Skeletal muscle satellite cell (primary cell): ENCODE measurements at regions not wholly inside any gene's neighbourhood (a gene's known extent, or its start where the extent isn't known, plus 50 kb on each side); places are given as distances from the start of the nearest gene placed in this dataset.

Source experiments
- H3K27me3 ChIP-seq: 2 replicates; pipeline ENCODE4 v1.7.0; 2013; ENCODE audit warnings: low read length; ENCODE audit not compliant: control insufficient read depth, insufficient read depth
- H3K36me3 ChIP-seq: 2 replicates; pipeline ENCODE4 v1.7.0; 2013; ENCODE audit warnings: mild to moderate bottlenecking, control low read depth, low read length; ENCODE audit not compliant: insufficient read depth
- H3K4me1 ChIP-seq: 2 replicates; pipeline ENCODE4 v1.7.0; 2013; ENCODE audit warnings: low read length; ENCODE audit not compliant: control insufficient read depth, insufficient read depth
- H3K4me2 ChIP-seq: 2 replicates; pipeline ENCODE4 v1.7.0; 2013; ENCODE audit warnings: mild to moderate bottlenecking, low read length
- H3K4me3 ChIP-seq: 2 replicates; pipeline ENCODE4 v1.7.0; 2013; ENCODE audit warnings: low read length
- H3K9ac ChIP-seq: 2 replicates; pipeline ENCODE4 v1.7.0; 2013; ENCODE audit warnings: mild to moderate bottlenecking, low read depth, low read length, moderate library complexity
- H3K9me3 ChIP-seq: replicated peaks from 2 replicates; pipeline ENCODE4 v1.7.0; 2013; ENCODE audit warnings: mild to moderate bottlenecking, control low read depth, low read length

DNA sequence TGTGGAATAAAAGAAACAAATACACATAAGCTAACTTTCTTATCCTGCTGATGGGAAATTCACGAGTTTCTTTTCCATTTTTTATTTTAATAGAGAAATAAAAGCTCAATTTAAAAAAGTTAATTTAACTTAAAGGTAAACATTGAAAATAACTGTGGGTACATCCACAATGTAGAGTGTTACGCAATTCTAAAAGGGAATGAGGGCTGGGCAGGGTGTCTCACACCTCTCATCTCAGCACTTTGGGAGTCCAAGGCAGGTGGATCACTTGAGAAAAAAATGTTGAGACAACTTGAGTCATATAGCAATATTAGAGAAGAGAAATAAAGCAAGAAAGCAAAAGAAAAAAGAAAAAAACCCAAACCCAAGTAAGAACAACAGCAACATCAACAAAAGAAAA lies 207.0 kb downstream of the DIPK2A start:
- Histone ChIP-seq H3K9ac (no peak overlapping the region), H3K9me3 (no peaks in the 10 kb centered on the region), H3K36me3 (no peaks in the 10 kb centered on the region), H3K4me1 (no peaks in the 10 kb centered on the region), H3K4me3 (no peak overlapping the region), H3K27me3 (no peaks in the 10 kb centered on the region), H3K4me2 (no peak overlapping the region)

- Histone ChIP-seq H3K9me3 (no peaks in the 10 kb centered on the region), H3K4me1 (peaks cover 3% of the 10 kb centered on the region)
These were observed 209.4 kb downstream of the DIPK2A start for GRCh38 chr3:144181062-144181461.

GRCh38 chr3:144182501-144182900 lies 210.9 kb downstream of the DIPK2A start:
- Histone ChIP-seq H3K9me3 (no peaks in the 10 kb centered on the region), H3K36me3 (no peaks in the 10 kb centered on the region), H3K4me2 (no peak overlapping the region), H3K4me1 (peaks cover 3% of the 10 kb centered on the region), H3K9ac (no peak overlapping the region), H3K27me3 (no peaks in the 10 kb centered on the region), H3K4me3 (no peak overlapping the region)

More at GRCh38 chr3:144181062-144181461, 209.4 kb downstream of the DIPK2A start:
- no peak overlapping the region for H3K9ac ChIP-seq
- no peaks in the 10 kb centered on the region for H3K27me3 ChIP-seq
- H3K4me3 ChIP-seq = no peak overlapping the region
- no peaks in the 10 kb centered on the region for H3K36me3 ChIP-seq
- no peak overlapping the region for H3K4me2 ChIP-seq

DNA sequence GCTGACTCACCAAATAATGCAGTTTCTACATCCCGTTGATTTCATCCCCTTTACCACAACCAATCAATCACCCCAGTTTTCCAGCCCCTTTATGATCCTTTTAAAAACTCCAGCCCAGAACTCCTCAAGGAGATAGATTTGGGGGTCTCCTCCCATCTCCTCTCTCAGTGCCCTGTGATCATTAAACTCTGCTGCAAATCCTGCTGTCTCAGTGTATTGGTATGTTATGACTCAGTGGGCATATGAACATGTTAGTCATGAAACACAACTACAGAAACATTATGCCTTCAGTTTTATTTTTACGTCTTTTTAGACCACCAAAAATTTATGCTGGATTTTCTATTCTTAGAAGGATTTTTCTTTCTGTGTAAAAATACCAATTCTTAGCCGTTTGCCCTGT lies 213.7 kb downstream of the DIPK2A start:
- Histone ChIP-seq H3K4me2 (no peak overlapping the region), H3K27me3 (no peaks in the 10 kb centered on the region), H3K4me1 (peaks cover 20% of the 10 kb centered on the region), H3K9me3 (no peaks in the 10 kb centered on the region), H3K9ac (no peak overlapping the region), H3K4me3 (no peak overlapping the region), H3K36me3 (no peaks in the 10 kb centered on the region)

DNA sequence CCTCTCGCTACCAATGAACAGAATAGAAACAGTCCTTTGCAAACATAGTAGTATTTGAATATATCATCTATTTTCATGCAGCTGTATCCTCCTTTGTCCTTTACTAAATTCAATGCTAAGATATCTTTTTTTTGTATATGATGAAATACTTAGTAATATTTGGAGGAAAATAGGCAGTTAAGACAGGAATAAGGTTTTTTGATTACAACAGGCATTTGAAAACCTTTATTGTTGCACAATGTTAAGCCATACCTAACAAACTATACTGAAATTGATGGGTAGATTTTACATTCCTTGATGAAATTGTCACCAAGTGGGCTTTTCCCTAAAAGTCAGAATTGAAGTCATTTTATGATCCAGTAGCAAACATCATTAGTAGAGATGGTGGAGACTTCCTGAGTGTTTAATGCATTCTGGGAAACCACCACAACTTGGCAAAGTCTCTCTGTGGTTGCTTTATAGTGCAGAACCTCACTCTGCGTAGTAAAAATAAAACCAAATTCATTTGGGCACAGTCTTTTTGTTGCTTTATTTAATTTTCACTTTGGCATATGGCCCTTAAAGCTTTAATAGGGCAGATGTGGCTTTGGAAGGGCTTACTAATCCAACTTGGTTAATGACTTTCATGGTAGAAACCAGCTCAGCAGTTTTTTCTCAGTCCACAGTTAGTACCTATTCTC lies 216.0 kb downstream of the DIPK2A start:
- Histone ChIP-seq H3K4me2 (no peak overlapping the region), H3K4me3 (no peak overlapping the region), H3K9ac (no peak overlapping the region), H3K36me3 (no peaks in the 10 kb centered on the region), H3K9me3 (no peaks in the 10 kb centered on the region), H3K4me1 (peaks cover 20% of the 10 kb centered on the region), H3K27me3 (no peaks in the 10 kb centered on the region)

DNA sequence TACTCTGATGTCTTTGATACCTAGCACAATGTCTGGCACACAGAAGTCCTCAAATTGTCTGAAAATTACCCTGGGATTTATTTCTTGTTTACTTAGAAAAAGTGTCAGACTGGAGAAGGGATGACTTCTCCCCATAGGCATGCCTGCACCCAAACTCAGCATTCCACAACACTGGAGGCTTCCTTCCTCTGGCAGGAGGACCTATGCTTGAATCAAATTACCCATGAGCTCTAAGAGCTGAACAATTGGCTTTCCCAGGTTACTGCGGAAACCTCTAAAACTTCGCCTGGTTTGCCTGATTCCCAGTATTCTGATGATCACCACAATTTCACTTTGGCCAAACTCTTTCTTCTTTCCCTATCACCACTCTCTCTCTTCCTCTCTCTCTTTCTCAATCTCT lies 217.4 kb downstream of the DIPK2A start:
- Histone ChIP-seq H3K4me3 (no peak overlapping the region), H3K9me3 (no peaks in the 10 kb centered on the region), H3K4me2 (no peak overlapping the region), H3K4me1 (peaks cover 20% of the 10 kb centered on the region), H3K36me3 (no peaks in the 10 kb centered on the region), H3K9ac (no peak overlapping the region), H3K27me3 (no peaks in the 10 kb centered on the region)

GRCh38 chr3:144197116-144197515 lies 225.5 kb downstream of the DIPK2A start:
- Histone ChIP-seq H3K4me3 (no peak overlapping the region), H3K9ac (no peak overlapping the region), H3K9me3 (peaks cover 4% of the 10 kb centered on the region), H3K36me3 (no peaks in the 10 kb centered on the region), H3K27me3 (no peaks in the 10 kb centered on the region), H3K4me2 (no peak overlapping the region), H3K4me1 (no peaks in the 10 kb centered on the region)

DNA sequence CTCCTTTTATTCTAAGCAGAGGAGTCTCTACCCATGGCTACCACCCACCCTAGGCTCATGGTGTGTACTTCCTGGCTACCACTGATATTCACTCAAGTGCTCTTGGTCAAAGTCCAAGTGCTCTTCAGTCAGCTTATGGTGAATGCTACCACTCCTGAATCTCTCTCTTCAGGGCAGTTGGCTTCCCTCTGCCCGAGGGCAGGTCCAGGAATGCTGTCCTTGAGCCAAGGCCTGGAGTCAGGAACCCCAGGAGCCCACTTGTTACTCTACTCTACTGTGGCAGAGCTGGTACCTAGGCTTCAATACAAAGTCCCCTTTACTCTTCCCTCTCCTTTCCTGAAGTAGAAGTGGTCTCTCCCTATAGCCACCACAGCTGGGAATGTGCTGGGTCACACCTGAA lies 226.0 kb downstream of the DIPK2A start:
- H3K4me3 ChIP-seq = no peak overlapping the region
- no peaks in the 10 kb centered on the region for H3K36me3 ChIP-seq
- no peak overlapping the region for H3K9ac ChIP-seq
- no peak overlapping the region for H3K4me2 ChIP-seq
- H3K4me1 ChIP-seq = no peaks in the 10 kb centered on the region
- H3K9me3 ChIP-seq = peaks cover 4% of the 10 kb centered on the region
- H3K27me3 ChIP-seq = no peaks in the 10 kb centered on the region

GRCh38 chr3:144200004-144200403 lies 228.4 kb downstream of the DIPK2A start:
- H3K27me3 ChIP-seq = no peaks in the 10 kb centered on the region
- no peaks in the 10 kb centered on the region for H3K4me1 ChIP-seq
- no peaks in the 10 kb centered on the region for H3K9me3 ChIP-seq
- H3K4me2 ChIP-seq = no peak overlapping the region
- H3K4me3 ChIP-seq = no peak overlapping the region
- no peaks in the 10 kb centered on the region for H3K36me3 ChIP-seq
- H3K9ac ChIP-seq = no peak overlapping the region

- H3K36me3 ChIP-seq = no peaks in the 10 kb centered on the region
- no peak overlapping the region for H3K9ac ChIP-seq
- no peaks in the 10 kb centered on the region for H3K27me3 ChIP-seq
- H3K9me3 ChIP-seq = no peaks in the 10 kb centered on the region
- no peak overlapping the region for H3K4me2 ChIP-seq
- no peak overlapping the region for H3K4me3 ChIP-seq
- H3K4me1 ChIP-seq = no peaks in the 10 kb centered on the region
These were observed 228.8 kb downstream of the DIPK2A start for GRCh38 chr3:144200466-144200865.

DNA sequence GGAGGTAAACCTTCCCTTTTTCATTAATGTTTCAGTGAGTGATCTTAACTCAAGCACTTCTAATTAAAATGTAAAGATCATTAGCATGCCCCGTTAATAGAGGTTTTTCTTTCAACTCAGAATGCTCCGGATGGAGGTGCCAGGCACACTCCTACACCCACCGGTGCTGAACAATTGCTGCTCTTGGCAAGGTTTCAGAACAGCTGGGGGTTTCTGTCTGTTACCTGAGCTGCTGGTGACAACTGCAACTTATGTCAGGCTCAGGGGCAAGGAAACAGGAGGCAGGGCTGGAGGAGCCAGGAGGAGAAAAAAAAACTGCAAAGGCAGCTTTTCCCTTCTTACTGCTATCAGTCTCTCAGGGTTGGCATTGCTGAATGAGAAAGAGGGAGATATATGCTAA lies 250.1 kb downstream of the DIPK2A start:
- Histone ChIP-seq H3K9me3 (no peaks in the 10 kb centered on the region), H3K4me2 (no peak overlapping the region), H3K9ac (no peak overlapping the region), H3K27me3 (no peaks in the 10 kb centered on the region), H3K4me3 (no peak overlapping the region), H3K4me1 (no peaks in the 10 kb centered on the region), H3K36me3 (no peaks in the 10 kb centered on the region)

DNA sequence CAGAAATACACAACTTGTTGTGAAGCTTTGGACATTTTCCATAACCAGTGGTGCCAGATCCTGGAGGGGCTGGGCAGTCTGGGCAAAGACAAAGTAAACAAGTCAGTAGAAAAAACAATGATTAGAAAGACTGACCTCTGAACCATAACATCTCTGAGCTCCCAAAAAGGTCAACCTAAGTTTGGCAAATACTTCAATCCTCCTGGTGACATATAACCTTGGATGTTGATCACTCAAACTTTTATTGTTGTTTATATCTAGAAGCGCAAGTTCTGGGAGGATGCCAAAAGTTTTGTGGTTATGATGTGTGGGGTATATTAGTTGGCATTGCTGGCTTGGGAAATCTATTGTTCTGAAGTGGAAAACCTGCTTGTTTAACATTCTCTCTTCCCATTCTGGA lies 257.7 kb downstream of the DIPK2A start:
- Histone ChIP-seq H3K4me1 (no peaks in the 10 kb centered on the region), H3K36me3 (no peaks in the 10 kb centered on the region), H3K4me2 (no peak overlapping the region), H3K9ac (no peak overlapping the region), H3K4me3 (no peak overlapping the region), H3K9me3 (no peaks in the 10 kb centered on the region), H3K27me3 (no peaks in the 10 kb centered on the region)
